Esophagus muscularis mucosa (tissue), 3 donors: ENCODE measurements at regions not wholly inside any gene's neighbourhood (a gene's known extent, or its start where the extent isn't known, plus 50 kb on each side); places are given as distances from the start of the nearest gene placed in this dataset.

Source experiments
- CTCF ChIP-seq, 3 experiments: fragments of 200-600 bp in 2 of 3; fragments of 450-650 bp in 1 of 3; sonication (generic) in 2 of 3; IDR thresholded peaks; one replicate each; pipeline ENCODE4 v1.5.1; 2017 to 2019; ENCODE audit warnings: antibody characterized with exemption in 3 of 3, mild to moderate bottlenecking in 2 of 3, moderate library complexity in 1 of 3
- POLR2A ChIP-seq: fragments of 450-650 bp; IDR thresholded peaks from one replicate; pipeline ENCODE4 v1.6.1; 2017; ENCODE audit warnings: antibody characterized with exemption, moderate library complexity, mild to moderate bottlenecking, low read depth

GRCh38 chr15:66865622-66866611, 163.9 kb downstream of the SMAD6 start:
- TF ChIP-seq CTCF (IDR thresholded peaks at IDR 0.05) (no peak), POLR2A (no peak)
